ENCODE measurements at regions not wholly inside any gene's neighbourhood (a gene's known extent, or its start where the extent isn't known, plus 50 kb on each side); places are given as distances from the start of the nearest gene placed in this dataset.

DNA sequence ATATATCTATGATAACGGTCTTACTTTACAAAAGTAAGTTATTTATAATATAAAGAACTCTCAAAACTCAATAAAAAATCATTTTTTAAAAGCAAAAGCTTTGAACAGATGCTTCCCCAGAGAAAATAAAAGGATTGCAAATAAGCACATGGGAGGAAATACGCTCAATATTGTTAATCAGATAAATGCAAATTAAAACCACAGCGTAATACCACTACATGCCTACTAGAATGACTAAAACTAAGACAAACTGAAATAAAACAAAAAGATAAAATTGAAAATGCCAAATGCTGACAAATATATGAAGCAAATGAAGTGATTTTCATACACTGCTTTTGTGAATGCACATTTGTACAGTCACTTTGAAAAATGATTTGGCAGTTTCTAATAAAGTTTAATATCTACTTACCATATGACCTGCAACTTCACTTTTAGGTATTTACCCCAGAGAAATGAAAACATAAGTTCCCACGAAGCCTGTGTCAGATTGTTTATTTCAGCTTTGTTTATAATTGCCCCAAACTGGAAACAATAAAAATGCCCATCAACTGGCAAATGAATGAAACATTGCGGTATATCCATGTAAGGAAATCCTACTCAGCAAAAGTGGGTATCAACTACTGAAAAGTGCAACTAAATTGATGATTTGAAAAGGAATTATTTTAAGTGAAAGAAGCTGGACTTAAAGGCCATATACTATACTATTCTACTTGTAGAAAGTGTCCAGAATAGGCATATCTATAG, 1072.4 kb downstream of the TMTC2 start:
- Histone ChIP-seq H3K4me1 (ENCODE audit: control insufficient read depth in 2 of 3, insufficient read depth in 2 of 3, low read depth in 1 of 3, low read length in 3 of 3) (no peaks in the 10 kb centered on the region), H3K4me3 (ENCODE audit: low read length in 3 of 3) (no peak overlapping the region), H3K27me3 (ENCODE audit: control insufficient read depth, insufficient read depth, low read length) (no peaks in the 10 kb centered on the region), H3K9me3 (ENCODE audit: control insufficient read depth in 2 of 3, insufficient read depth in 1 of 3, low read length in 3 of 3) (peaks cover 0 to 3% (median 0%) of the 10 kb centered on the region in 3 donors), H3K9ac (ENCODE audit: low read length in 3 of 3) (no peak overlapping the region), H3K27ac (ENCODE audit: low read depth in 2 of 2, low read length in 2 of 2) (no peak overlapping the region), H3K36me3 (ENCODE audit: control insufficient read depth in 2 of 3, insufficient read depth in 3 of 3, low read length in 3 of 3) (no peaks in the 10 kb centered on the region)
- TF ChIP-seq, protein P1, sequence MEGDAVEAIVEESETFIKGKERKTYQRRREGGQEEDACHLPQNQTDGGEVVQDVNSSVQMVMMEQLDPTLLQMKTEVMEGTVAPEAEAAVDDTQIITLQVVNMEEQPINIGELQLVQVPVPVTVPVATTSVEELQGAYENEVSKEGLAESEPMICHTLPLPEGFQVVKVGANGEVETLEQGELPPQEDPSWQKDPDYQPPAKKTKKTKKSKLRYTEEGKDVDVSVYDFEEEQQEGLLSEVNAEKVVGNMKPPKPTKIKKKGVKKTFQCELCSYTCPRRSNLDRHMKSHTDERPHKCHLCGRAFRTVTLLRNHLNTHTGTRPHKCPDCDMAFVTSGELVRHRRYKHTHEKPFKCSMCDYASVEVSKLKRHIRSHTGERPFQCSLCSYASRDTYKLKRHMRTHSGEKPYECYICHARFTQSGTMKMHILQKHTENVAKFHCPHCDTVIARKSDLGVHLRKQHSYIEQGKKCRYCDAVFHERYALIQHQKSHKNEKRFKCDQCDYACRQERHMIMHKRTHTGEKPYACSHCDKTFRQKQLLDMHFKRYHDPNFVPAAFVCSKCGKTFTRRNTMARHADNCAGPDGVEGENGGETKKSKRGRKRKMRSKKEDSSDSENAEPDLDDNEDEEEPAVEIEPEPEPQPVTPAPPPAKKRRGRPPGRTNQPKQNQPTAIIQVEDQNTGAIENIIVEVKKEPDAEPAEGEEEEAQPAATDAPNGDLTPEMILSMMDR (IDR thresholded peaks at IDR 0.05; ENCODE audit: borderline replicate concordance, extremely low read depth, insufficient read depth), result no peak
- FAIRE-seq (no peak), DNase-seq (no peak)
- intact Hi-C loops (cut with DNase I), result no loop called here

DNA sequence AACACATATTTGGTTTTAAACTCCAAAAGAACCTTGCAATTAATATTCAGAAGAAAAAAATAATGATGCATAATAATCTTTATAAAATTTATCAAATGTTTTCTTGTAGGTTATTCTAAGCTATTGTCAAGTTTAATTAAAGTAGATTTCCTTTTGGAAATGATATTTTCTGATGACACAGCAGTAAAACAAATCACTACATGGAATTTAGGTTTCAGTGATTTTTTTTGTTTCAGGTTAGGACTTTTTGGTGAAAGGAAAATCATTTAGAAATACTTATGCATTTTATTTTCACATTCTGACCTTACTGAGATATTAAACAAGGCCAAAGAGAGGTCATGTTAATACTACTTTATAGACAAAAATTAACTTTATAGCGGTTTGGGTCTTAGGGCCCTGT, 1067.2 kb downstream of the TMTC2 start:
- Histone ChIP-seq H3K4me1 (ENCODE audit: control insufficient read depth in 2 of 3, insufficient read depth in 2 of 3, low read depth in 1 of 3, low read length in 3 of 3) (no peaks in the 10 kb centered on the region), H3K27me3 (ENCODE audit: control insufficient read depth, insufficient read depth, low read length) (no peaks in the 10 kb centered on the region), H3K36me3 (ENCODE audit: control insufficient read depth in 2 of 3, insufficient read depth in 3 of 3, low read length in 3 of 3) (no peaks in the 10 kb centered on the region), H3K9me3 (ENCODE audit: control insufficient read depth in 2 of 3, insufficient read depth in 1 of 3, low read length in 3 of 3) (no peaks in the 10 kb centered on the region), H3K4me3 (ENCODE audit: low read length in 3 of 3) (no peak overlapping the region), H3K27ac (ENCODE audit: low read depth in 2 of 2, low read length in 2 of 2) (no peak overlapping the region), H3K9ac (ENCODE audit: low read length in 3 of 3) (no peak overlapping the region)
- TF ChIP-seq, protein P1 (IDR thresholded peaks at IDR 0.05; ENCODE audit: borderline replicate concordance, extremely low read depth, insufficient read depth), result no peak
- DNase-seq (no peak), FAIRE-seq (no peak)
- intact Hi-C loops (cut with DNase I), result no loop called here

DNA sequence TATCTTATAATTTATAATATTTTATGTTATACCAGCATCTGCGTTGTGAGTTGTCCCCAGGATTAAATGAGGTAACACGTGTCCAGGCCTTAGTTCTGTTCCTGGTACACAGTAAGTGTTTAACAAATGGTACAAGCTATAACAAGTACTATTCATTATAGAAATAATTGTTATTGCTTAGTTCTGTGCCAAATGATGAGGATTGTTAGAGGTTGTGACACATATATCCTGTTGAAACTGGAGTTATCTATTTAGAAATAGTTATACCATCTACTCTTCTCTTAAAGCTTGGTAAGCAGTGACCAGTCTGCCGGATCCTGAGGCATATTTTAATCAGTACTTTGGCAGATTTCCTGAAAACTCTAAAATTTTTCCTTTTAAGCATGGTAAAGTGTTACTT, 1066.5 kb downstream of the TMTC2 start:
- TF ChIP-seq, protein P1 (IDR thresholded peaks at IDR 0.05; ENCODE audit: borderline replicate concordance, extremely low read depth, insufficient read depth), result no peak
- H3K4me3 ChIP-seq (ENCODE audit: low read length in 3 of 3), result no peak overlapping the region
- FAIRE-seq (no peak), DNase-seq (no peak)
- no peaks in the 10 kb centered on the region for H3K27me3 ChIP-seq (ENCODE audit: control insufficient read depth, insufficient read depth, low read length)
- no peak overlapping the region for H3K27ac ChIP-seq (ENCODE audit: low read depth in 2 of 2, low read length in 2 of 2)
- no peaks in the 10 kb centered on the region for H3K9me3 ChIP-seq (ENCODE audit: control insufficient read depth in 2 of 3, insufficient read depth in 1 of 3, low read length in 3 of 3)
- H3K4me1 ChIP-seq (ENCODE audit: control insufficient read depth in 2 of 3, insufficient read depth in 2 of 3, low read depth in 1 of 3, low read length in 3 of 3), result no peaks in the 10 kb centered on the region
- no peaks in the 10 kb centered on the region for H3K36me3 ChIP-seq (ENCODE audit: control insufficient read depth in 2 of 3, insufficient read depth in 3 of 3, low read length in 3 of 3)
- H3K9ac ChIP-seq (ENCODE audit: low read length in 3 of 3), result no peak overlapping the region
- intact Hi-C loops (cut with DNase I), result no loop called here

DNA sequence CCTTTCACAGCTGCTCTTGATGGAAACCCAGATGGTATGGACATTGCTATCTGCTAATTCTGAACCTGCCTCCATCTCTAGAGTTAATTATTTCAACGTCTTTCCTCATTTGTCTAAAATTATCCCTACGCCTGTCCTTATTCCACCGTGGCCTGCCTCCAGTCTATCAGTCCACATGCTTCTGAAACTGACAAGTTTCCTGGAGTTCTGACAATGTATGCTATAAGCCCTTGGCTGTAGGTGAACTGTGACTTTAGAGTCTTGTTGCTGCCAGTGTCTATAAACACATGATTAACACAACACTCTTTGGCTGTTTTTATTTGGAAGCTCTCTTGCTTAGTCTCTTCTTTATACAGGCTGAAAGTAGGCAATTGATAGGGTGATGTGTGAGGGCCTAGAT, 1052.9 kb downstream of the TMTC2 start:
- no peaks in the 10 kb centered on the region for H3K9me3 ChIP-seq (ENCODE audit: control insufficient read depth in 2 of 3, insufficient read depth in 1 of 3, low read length in 3 of 3)
- H3K36me3 ChIP-seq (ENCODE audit: control insufficient read depth in 2 of 3, insufficient read depth in 3 of 3, low read length in 3 of 3), result no peaks in the 10 kb centered on the region
- H3K4me3 ChIP-seq (ENCODE audit: low read length in 3 of 3), result no peak overlapping the region
- intact Hi-C loops (cut with DNase I), result no loop called here
- DNase-seq (no peak), FAIRE-seq (no peak)
- no peak overlapping the region for H3K9ac ChIP-seq (ENCODE audit: low read length in 3 of 3)
- H3K27ac ChIP-seq (ENCODE audit: low read depth in 2 of 2, low read length in 2 of 2), result no peak overlapping the region
- TF ChIP-seq, protein P1 (IDR thresholded peaks at IDR 0.05; ENCODE audit: borderline replicate concordance, extremely low read depth, insufficient read depth), result no peak
- no peaks in the 10 kb centered on the region for H3K4me1 ChIP-seq (ENCODE audit: control insufficient read depth in 2 of 3, insufficient read depth in 2 of 3, low read depth in 1 of 3, low read length in 3 of 3)
- no peaks in the 10 kb centered on the region for H3K27me3 ChIP-seq (ENCODE audit: control insufficient read depth, insufficient read depth, low read length)
